ENCODE measurements at regions not wholly inside any gene's neighbourhood (a gene's known extent, or its start where the extent isn't known, plus 50 kb on each side); places are given as distances from the start of the nearest gene placed in this dataset.
"Not testable (repeated sequence)": the region's sequence is repeated elsewhere in the genome, so short reads cannot be mapped to it uniquely, and the experiment has no call there.

DNA sequence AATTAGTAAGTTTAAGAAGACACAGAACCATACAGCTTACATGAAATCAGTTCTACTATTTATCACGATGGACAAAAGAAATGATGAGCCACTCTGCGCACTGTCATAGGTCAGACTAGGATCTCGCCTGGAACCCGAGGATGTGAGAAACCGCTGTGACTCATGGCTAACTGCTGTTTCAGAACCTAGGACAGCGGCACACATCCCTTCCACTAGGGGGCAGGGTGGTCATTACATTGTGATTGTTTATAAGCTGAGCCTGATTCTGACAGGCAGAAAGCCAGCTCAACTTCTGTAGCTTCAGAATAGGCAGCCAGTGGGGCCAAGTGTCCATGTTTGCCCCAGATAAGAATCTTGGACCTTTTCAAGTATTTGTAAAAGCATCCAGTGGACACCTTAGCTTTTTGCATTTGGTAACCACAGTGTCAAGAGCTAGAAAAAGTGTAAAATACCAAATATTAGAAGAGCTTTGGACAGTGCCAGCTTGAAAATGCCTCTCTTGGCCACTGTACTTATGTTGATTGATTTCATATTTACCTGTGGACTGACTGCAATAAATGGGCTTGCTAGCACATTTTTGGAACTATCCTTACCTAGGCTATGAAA lies 115.8 kb downstream of the KBTBD8 start:
- Mint-ChIP-seq H3K27ac (no peak overlapping the region), H3K9me3 (no peaks in the 10 kb centered on the region), H3K27me3 (peaks cover 34% of the 10 kb centered on the region)

DNA sequence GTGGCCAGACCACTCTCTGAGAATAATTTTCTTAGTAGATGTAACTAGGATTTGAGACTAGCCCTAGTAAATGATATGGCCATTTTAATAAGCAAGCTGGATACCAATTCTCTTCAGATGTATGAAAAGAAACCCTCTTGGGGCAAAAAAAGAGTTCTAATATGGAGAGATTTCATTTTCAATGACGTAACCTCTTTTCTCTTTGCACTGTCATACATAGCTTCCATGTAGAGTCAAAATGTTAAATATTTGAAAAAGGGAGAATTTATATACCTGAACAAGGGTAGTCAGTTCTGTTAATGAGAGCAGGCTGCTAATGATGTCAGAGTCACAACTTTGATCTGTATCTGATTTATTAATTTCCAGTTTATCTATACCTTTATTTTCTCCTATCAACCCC lies 120.0 kb downstream of the KBTBD8 start:
- Mint-ChIP-seq H3K4me3 (no peak overlapping the region), H3K27ac (no peak overlapping the region), H3K9me3 (no peaks in the 10 kb centered on the region), H3K27me3 (peaks cover 47% of the 10 kb centered on the region), H3K4me1 (peaks cover 6% of the 10 kb centered on the region)
- DNase-seq (no peak), ATAC-seq (no peak)

More for the DNA sequence above, 115.8 kb downstream of the KBTBD8 start:
- H3K4me3 Mint-ChIP-seq, result no peak overlapping the region
- ATAC-seq (peak; percentile 99), DNase-seq (peak; percentile 73 to 85)
- peaks cover 6% of the 10 kb centered on the region for H3K4me1 Mint-ChIP-seq

DNA sequence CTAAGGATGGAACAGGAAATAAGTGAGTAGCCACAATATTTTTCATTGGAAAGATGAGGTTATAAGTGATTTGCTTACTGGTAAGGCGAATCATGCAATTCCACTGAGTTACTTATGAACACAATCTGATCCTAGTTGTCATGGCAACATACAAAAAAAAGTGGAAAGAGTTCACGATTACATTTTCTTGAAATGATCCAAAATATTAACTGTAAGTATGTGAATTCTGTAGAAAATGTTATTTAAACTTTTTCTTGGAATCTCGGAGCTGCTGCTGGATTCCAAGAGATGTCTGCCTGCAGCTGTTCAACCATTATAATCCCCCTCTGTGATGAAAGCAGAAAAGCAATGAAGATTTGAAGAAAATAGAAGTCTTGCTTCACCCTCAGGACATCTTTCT lies 120.5 kb downstream of the KBTBD8 start:
- H3K27me3 Mint-ChIP-seq, result peaks cover 47% of the 10 kb centered on the region

DNA sequence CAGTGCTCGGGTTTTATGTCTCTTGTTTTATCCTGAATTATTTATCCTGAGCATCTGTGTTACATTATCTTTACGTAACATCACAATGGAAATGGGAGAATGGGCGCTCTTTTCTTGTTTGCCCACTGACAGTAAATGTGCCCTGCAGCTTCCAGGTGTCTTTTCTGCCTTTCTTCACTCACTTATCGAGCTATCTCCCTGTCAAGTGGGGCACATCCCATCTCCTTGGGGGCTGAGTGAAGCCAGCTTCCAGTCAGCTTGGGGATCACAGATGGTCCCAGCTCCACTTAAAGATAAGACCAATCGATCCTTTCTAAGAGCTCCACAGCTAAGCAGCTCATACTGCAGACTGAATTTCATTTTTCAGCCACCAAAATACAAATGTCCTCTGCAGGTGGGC lies 125.8 kb downstream of the KBTBD8 start:
- no peak overlapping the region for H3K27ac Mint-ChIP-seq
- peaks cover 0 to 9% of the 10 kb centered on the region in 2 donors for H3K9me3 Mint-ChIP-seq
- H3K4me1 Mint-ChIP-seq, result no peaks in the 10 kb centered on the region
- H3K27me3 Mint-ChIP-seq, result peaks cover 20% of the 10 kb centered on the region
- H3K4me3 Mint-ChIP-seq, result no peak overlapping the region
- ATAC-seq (no peak), DNase-seq (no peak)

More for the DNA sequence above, 120.5 kb downstream of the KBTBD8 start:
- H3K4me3 Mint-ChIP-seq, result no peak overlapping the region
- H3K9me3 Mint-ChIP-seq, result peaks cover 0 to 2% of the 10 kb centered on the region in 2 donors
- no peak overlapping the region for H3K27ac Mint-ChIP-seq
- DNase-seq (no peak), ATAC-seq (no peak)
- H3K4me1 Mint-ChIP-seq, result peaks cover 2% of the 10 kb centered on the region

DNA sequence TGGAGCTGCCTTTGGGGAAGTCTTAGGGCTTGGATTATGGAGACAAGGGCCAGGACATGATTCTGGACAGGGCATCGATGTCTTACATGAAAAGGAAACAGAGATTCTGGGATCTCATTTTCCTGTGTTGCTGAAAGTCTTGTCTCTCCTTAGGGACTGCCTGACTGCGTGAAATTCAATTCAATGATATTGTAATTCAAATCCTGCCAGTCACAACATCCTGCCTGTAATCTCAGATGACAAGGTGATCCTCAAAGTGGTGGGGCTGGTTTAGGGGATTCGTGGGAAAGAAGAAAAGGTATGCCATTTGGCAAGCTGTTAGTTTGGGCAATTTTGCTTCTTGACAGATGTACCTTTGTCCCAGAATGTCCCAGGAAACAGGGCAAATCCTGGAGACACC lies 129.1 kb downstream of the KBTBD8 start:
- H3K27ac Mint-ChIP-seq, result no peak overlapping the region
- no peaks in the 10 kb centered on the region for H3K4me1 Mint-ChIP-seq
- H3K27me3 Mint-ChIP-seq, result peaks cover 15% of the 10 kb centered on the region

DNA sequence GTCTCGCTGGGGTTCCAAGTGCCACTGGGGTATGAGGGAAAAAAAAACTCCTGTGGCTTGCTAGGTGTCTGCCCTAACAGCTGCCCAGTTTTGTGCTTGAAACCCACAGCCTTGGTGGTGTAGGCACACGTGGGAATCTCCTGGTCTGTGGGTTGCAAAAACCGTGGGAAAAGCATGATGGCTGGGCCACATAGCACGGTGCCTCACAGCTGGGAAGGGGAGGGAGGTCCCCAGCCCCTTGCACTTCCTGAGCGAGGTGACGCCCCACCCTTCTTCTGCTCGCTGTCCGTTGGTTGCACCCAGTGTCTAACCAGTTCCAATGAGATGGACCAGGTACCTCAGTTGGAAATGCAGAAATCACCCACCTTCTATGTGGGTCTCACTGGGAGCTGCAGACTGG lies 144.3 kb downstream of the KBTBD8 start:
- no peak overlapping the region for H3K27ac Mint-ChIP-seq
- peaks cover 40 to 42% of the 10 kb centered on the region in 2 donors for H3K9me3 Mint-ChIP-seq
- DNase-seq, result no peak
- no peak overlapping the region for H3K4me3 Mint-ChIP-seq
- H3K27me3 Mint-ChIP-seq, result no peaks in the 10 kb centered on the region
- H3K4me1 Mint-ChIP-seq, result no peaks in the 10 kb centered on the region
- ATAC-seq, result no peak

More for the DNA sequence above, 129.1 kb downstream of the KBTBD8 start:
- ATAC-seq (no peak), DNase-seq (no peak)
- peaks cover 0 to 9% of the 10 kb centered on the region in 2 donors for H3K9me3 Mint-ChIP-seq
- H3K4me3 Mint-ChIP-seq, result no peak overlapping the region

DNA sequence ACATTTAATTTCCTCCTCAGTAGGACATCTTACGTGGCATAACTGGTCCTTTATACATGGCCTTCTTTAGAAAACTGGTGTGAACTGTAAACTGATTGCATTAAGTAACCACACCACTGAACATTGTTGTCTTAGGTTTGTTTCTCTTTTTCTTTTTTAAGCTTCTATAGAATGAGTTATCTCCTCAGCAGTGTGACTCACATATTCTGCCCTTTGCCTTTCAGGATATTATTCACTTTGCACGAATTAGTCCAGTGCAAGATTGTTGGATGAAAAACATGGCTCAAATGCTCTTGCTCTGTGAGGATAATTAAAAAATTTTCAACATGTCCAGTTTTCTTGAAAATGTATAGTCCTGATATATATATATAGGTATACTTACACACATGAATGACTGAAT lies 147.6 kb downstream of the KBTBD8 start:
- ATAC-seq (no peak), DNase-seq (no peak)
- H3K27ac Mint-ChIP-seq, result no peak overlapping the region
- H3K4me3 Mint-ChIP-seq, result no peak overlapping the region
- H3K4me1 Mint-ChIP-seq, result no peaks in the 10 kb centered on the region
- peaks cover 21 to 23% of the 10 kb centered on the region in 2 donors for H3K9me3 Mint-ChIP-seq
- H3K27me3 Mint-ChIP-seq, result no peaks in the 10 kb centered on the region

DNA sequence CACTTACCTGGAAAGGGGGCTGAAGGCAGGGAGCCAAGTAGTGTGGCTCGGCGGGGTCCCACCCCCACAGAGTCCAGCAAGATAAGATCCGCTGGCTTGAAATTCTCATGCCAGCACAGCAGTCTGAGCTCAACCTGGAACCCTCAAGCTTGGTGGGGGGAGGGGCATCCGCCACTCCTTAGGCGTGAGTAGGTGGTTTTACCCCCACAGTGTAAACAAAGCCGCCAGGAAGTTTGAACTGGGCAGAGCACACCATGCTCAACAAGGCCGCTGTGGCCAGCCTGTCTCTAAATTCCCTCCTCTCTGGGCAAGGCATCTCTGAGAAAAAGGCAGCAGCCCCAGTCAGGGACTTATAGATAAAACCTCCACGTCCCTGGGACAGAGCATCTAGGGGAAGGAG lies 156.3 kb downstream of the KBTBD8 start:
- ATAC-seq, result no peak
- no peak overlapping the region for H3K27ac Mint-ChIP-seq

DNA sequence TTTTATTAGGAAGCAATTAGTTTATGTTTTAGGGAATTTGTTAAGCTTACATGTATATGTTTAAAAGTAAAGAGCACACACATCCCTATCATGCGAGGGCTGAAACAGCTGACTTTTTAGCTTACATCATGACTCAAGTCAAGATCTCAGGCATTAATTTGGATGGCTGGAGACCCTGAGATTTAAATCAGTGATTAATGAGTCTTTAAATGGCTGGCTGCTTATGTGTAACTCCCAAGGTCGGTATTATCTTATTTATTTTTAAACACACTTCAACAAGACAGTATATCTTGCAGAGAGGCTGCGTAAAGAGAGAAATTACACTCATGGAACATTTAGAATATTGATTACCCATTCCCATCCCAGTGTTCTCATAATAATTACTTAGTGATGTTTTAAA lies 169.4 kb downstream of the KBTBD8 start:
- Mint-ChIP-seq H3K27ac (no peak overlapping the region), H3K4me1 (no peaks in the 10 kb centered on the region), H3K9me3 (no peaks in the 10 kb centered on the region), H3K27me3 (peaks cover 7% of the 10 kb centered on the region), H3K4me3 (no peak overlapping the region)
- DNase-seq (no peak), ATAC-seq (no peak)

More for the DNA sequence above, 156.3 kb downstream of the KBTBD8 start:
- Mint-ChIP-seq H3K4me3 (no peak overlapping the region), H3K27me3 (no peaks in the 10 kb centered on the region), H3K9me3 (peaks cover 26 to 49% of the 10 kb centered on the region in 2 donors), H3K4me1 (no peaks in the 10 kb centered on the region)
- no peak for DNase-seq

DNA sequence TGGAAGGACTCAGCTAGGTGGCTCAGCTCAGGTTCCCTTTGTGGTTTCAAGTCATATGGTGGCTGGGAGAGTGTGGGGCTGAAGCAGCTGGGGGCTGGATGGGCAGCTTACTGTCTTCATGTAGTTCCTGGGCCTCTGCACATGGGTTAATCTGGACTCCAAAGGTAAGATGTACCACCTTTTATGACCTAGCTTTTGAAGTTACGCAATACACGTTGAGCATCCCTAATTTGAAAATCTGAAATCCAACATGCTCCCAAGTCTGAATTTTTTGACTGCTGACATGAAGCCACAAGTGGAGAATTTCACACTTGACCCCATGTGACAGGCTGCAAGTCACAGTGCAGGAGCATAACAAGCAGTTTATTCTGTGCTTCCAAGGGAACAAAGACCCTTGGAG lies 173.7 kb downstream of the KBTBD8 start:
- H3K27me3 Mint-ChIP-seq, result peaks cover 7% of the 10 kb centered on the region
- no peak overlapping the region for H3K4me3 Mint-ChIP-seq
- H3K4me1 Mint-ChIP-seq, result no peaks in the 10 kb centered on the region
- no peak overlapping the region for H3K27ac Mint-ChIP-seq
- H3K9me3 Mint-ChIP-seq, result peaks cover 5 to 8% of the 10 kb centered on the region in 2 donors
- ATAC-seq, result no peak
- no peak for DNase-seq

DNA sequence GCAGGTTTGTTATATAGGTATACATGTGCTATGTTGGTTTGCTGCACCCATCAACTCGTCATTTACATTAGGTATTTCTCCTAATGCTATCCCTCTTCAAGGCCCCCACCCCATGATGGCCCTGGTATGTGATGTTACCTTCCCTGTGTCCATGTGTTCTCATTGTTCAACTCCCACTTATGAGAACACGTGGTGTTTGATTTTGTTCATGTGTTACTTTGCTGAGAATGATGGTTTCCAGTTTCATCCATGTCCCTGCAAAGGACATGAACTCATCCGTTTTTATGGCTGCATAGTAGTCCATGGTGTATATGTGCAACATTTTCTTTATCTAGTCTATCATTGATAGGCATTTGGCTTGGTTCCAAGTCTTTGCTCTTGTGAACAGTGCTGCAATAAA lies 175.0 kb downstream of the KBTBD8 start:
- H3K9me3 Mint-ChIP-seq, result peaks cover 8 to 13% of the 10 kb centered on the region in 2 donors

DNA sequence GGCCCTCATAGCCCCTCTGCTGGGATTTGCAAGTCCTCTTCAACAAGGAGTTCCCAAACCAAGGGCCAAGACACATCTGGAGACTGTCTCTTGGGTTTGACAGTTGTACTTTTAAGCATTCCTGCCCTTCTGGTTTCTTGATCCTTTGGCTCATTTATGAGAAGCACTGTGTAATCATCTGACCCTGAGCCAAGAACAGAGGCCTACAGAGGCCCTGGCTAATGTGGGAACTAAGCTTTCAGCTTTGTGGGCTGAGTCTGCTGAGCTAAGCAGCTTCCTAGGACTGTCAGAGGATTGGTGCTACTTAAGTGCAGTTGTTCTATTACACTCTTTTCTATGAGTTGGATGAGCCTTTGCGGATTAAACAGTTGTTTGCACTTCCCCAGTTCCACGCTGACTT lies 178.3 kb downstream of the KBTBD8 start:
- DNase-seq (no peak), ATAC-seq (no peak)
- Mint-ChIP-seq H3K4me3 (no peak overlapping the region), H3K9me3 (peaks cover 8 to 13% of the 10 kb centered on the region in 2 donors), H3K27me3 (no peaks in the 10 kb centered on the region), H3K27ac (no peak overlapping the region), H3K4me1 (no peaks in the 10 kb centered on the region)

More for the DNA sequence above, 175.0 kb downstream of the KBTBD8 start:
- H3K27me3 Mint-ChIP-seq, H3K27ac Mint-ChIP-seq, H3K4me3 Mint-ChIP-seq, ATAC-seq, DNase-seq, H3K4me1 Mint-ChIP-seq: not testable (repeated sequence)

DNA sequence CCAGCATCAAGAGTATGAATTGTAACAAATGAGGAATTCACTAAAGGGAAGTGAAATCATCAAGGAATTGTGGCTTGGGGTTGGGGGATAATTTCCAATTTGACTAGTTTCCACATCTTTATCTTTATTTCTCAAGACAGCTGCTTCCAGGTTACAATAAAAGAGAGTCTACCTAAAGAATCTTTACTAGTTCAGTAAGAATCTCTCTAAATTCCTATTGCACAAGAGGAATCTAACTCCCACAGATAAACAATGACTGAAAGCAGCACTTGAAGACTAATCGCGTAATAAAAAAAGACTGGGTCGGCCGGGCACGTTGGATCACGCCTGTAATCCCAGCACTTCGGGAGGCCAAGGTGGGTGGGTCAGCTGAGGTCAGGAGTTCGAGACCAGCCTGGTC lies 194.4 kb downstream of the KBTBD8 start:
- Mint-ChIP-seq H3K27ac (no peak overlapping the region), H3K9me3 (peaks cover 1 to 4% of the 10 kb centered on the region in 2 donors), H3K4me3 (no peak overlapping the region)

DNA sequence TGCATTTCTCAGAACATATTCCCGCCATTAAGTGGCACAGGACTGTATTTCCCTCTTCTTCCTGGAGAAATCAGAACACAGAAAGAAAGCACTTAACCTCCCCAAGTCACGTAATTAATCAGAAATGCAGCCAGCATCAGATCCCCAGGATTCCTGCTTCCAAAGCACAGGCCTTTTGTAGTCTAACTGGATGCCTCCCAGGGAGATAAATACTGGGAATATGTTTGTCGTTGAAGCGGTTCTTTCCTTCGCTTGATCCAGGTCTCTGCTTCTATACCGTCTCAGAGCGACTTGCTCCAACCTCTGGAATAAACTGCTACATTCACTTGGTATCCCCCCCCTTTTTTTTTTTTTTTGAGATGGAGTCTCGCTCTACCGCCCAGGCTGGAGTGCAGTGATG lies 198.6 kb downstream of the KBTBD8 start:
- Mint-ChIP-seq H3K4me1 (no peaks in the 10 kb centered on the region), H3K4me3 (no peak overlapping the region)
- no peak for ATAC-seq

More for the DNA sequence above, 194.4 kb downstream of the KBTBD8 start:
- DNase-seq (no peak), ATAC-seq (no peak)
- peaks cover 11% of the 10 kb centered on the region for H3K27me3 Mint-ChIP-seq
- no peaks in the 10 kb centered on the region for H3K4me1 Mint-ChIP-seq

DNA sequence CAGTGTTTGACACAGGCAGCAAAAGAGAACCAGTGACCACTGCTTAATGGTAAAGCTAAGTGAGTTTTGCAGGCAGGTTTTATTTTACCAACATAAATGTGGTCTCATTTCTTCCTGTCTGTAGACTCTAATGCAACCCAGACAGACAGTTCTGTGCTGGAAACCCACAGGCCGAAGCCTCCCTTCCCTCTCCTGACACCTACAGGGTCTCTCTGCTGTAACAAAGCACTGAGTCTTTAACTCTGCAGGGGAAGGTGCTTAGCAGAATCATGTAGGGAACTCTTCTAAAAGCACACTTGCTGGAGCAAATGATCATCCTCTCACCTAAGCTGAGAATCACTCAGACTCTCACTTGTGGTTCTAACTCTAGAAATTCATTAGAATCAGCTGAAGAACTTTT lies 200.3 kb downstream of the KBTBD8 start:
- ATAC-seq, result no peak
- Mint-ChIP-seq H3K4me1 (no peaks in the 10 kb centered on the region), H3K27me3 (no peaks in the 10 kb centered on the region), H3K4me3 (no peak overlapping the region), H3K9me3 (no peaks in the 10 kb centered on the region), H3K27ac (no peak overlapping the region)
- no peak for DNase-seq

More for the DNA sequence above, 198.6 kb downstream of the KBTBD8 start:
- Mint-ChIP-seq H3K9me3 (no peaks in the 10 kb centered on the region), H3K27me3 (no peaks in the 10 kb centered on the region), H3K27ac (no peak overlapping the region)
- no peak for DNase-seq

DNA sequence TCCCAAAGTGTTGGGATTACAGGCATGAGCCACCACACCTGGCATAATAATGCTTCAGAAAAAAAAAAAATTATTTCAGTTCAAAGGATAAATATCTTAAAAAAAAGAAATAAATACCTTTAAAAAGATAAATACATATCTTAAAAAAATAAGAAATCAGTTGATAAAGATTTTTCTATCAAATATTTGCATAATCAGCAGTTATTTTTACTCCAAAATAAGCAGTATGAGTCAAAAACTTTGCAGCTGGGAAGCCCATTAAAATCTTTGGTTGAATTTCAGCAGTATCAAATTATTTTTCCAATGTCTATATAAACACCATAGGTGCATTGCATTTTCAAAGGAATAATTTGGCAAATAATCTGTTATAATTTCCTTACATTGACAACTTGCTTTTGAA lies 202.5 kb downstream of the KBTBD8 start:
- Mint-ChIP-seq H3K27ac (no peak overlapping the region), H3K4me3 (no peak overlapping the region), H3K27me3 (no peaks in the 10 kb centered on the region), H3K9me3 (no peaks in the 10 kb centered on the region), H3K4me1 (no peaks in the 10 kb centered on the region)
- DNase-seq (no peak), ATAC-seq (no peak)

DNA sequence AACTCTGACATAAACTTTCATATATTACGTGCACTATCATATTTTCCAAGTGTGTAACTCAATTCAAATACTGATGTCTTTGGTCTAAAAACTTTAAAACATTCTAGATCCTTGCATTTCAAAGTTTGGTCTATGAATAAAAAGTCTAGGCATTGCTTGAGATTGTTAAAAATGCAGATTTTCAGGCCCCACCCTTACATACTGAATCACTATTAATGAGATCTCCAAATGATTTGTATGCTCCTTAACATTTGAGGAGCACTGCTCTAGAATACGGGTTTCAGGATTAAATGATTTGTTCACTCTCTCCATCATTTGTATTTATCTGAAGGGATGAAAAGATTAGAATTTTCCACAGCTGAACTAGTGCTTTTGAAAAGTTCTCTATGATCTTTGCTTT lies 202.9 kb downstream of the KBTBD8 start:
- Mint-ChIP-seq H3K9me3 (no peaks in the 10 kb centered on the region), H3K4me3 (no peak overlapping the region), H3K27me3 (no peaks in the 10 kb centered on the region), H3K4me1 (no peaks in the 10 kb centered on the region), H3K27ac (no peak overlapping the region)
- no peak for ATAC-seq
- no peak for DNase-seq

All from stimulated activated naive CD8-positive, alpha-beta T cell treated with anti-CD3 and anti-CD28 coated beads, Interleukin-15, amount 100 ng/mL, for 72 hours (primary cell).